H1 (cell line): ENCODE measurements at regions not wholly inside any gene's neighbourhood (a gene's known extent, or its start where the extent isn't known, plus 50 kb on each side); places are given as distances from the start of the nearest gene placed in this dataset.
A peak's percentile ranks its signal among the peaks of the same experiment; 100 is the strongest.

ENCODE experiments used
- CTCF ChIA-PET: fragments of 300-600 bp; sonication (Branson Sonifier 250); formaldehyde crosslinking; loops from one replicate; lab custom pipeline; 2021; ENCODE audit not compliant: partially characterized antibody; lab: Charles Lee
- POLR2A ChIA-PET: fragments of 300-600 bp; sonication (Branson Sonifier 250); formaldehyde crosslinking; loops from one replicate; lab custom pipeline; 2021; ENCODE audit warnings: inconsistent platforms; ENCODE audit not compliant: partially characterized antibody; lab: Charles Lee
- DNase-seq, 2 experiments: peaks; one replicate each; pipeline versions ENCODE4 v3.0.0 to v3.0.0-alpha.2; 2010 to 2022; ENCODE audit warnings: low spot score in 2 of 2, low read depth in 1 of 2, mixed read lengths in 1 of 2
- FAIRE-seq: peaks from 2 replicates; lab custom pipeline; 2011; peaks lifted over from hg19 to GRCh38; lab: Jason Lieb, UNC
- H2AFZ ChIP-seq: 2 replicates; pipeline ENCODE4 v1.8.1; 2012; ENCODE audit warnings: low read length, inconsistent platforms
- H2AK5ac ChIP-seq: 2 replicates; pipeline ENCODE4 v1.6.1; 2013; ENCODE audit warnings: low read depth, low read length
- H2BK120ac ChIP-seq: replicated peaks from 2 replicates; pipeline ENCODE3; 2013; ENCODE audit warnings: low read depth, low read length, inconsistent platforms
- H2BK12ac ChIP-seq: 2 replicates; pipeline ENCODE4 v1.6.1; 2013; ENCODE audit warnings: low read depth, low read length
- H2BK15ac ChIP-seq: 2 replicates; pipeline ENCODE4 v1.6.1; 2013; ENCODE audit warnings: low read length
- H2BK20ac ChIP-seq: 2 replicates; pipeline ENCODE4 v1.6.1; 2013; ENCODE audit warnings: low read length
- H2BK5ac ChIP-seq: 2 replicates; pipeline ENCODE4 v1.6.1; 2013; ENCODE audit warnings: low read depth, low read length
- H3K14ac ChIP-seq: 2 replicates; pipeline ENCODE4 v1.6.1; 2013; ENCODE audit warnings: inconsistent platforms; ENCODE audit not compliant: insufficient read length
- H3K18ac ChIP-seq: 2 replicates; pipeline ENCODE4 v1.6.1; 2013; ENCODE audit warnings: low read length; ENCODE audit errors: extremely low read depth
- H3K23ac ChIP-seq: 2 replicates; pipeline ENCODE4 v1.6.1; 2013; ENCODE audit warnings: inconsistent platforms; ENCODE audit not compliant: insufficient read length
- H3K23me2 ChIP-seq: 2 replicates; pipeline ENCODE4 v1.6.1; 2013; ENCODE audit warnings: low read depth, low read length
- H3K27ac ChIP-seq: 2 replicates; pipeline ENCODE4 v1.6.1; 2011; ENCODE audit warnings: low read depth, low read length, inconsistent platforms
- H3K27me3 ChIP-seq, 4 experiments: replicated peaks in 1 of 4; 1 replicate in 1 of 4; 2 replicates in 3 of 4; pipeline versions ENCODE4 v1.6.1 to v1.8.1; 2011 to 2013; ENCODE audit warnings: low read length in 3 of 4, mild to moderate bottlenecking in 3 of 4, inconsistent platforms in 2 of 4, mixed read lengths in 2 of 4, moderate library complexity in 1 of 4; ENCODE audit not compliant: control insufficient read depth in 3 of 4, insufficient read depth in 3 of 4; ENCODE audit errors: extremely low read depth in 1 of 4
- H3K36me3 ChIP-seq, 4 experiments: 2 replicates each; pipeline versions ENCODE4 v1.6.1 to v1.8.1; 2011 to 2013; ENCODE audit warnings: mild to moderate bottlenecking in 4 of 4, low read length in 3 of 4, moderate library complexity in 2 of 4, control low read depth in 1 of 4, inconsistent platforms in 1 of 4; ENCODE audit not compliant: insufficient read depth in 4 of 4, control insufficient read depth in 2 of 4
- H3K4ac ChIP-seq: replicated peaks from 2 replicates; pipeline ENCODE3; 2013; ENCODE audit warnings: low read length, low read depth, mixed read lengths, inconsistent platforms; ENCODE audit not compliant: insufficient read length
- H3K4me1 ChIP-seq, 4 experiments: replicated peaks in 1 of 4; 1 replicate in 1 of 4; 2 replicates in 3 of 4; pipeline versions ENCODE4 v1.6.1 to v1.8.1; 2011 to 2013; ENCODE audit warnings: low read length in 3 of 4, inconsistent platforms in 2 of 4, mixed read lengths in 1 of 4; ENCODE audit not compliant: insufficient read depth in 4 of 4, control insufficient read depth in 3 of 4
- H3K4me2 ChIP-seq, 2 experiments: 2 replicates each; pipeline versions ENCODE4 v1.6.1 to v1.8.1; 2011 to 2013; ENCODE audit warnings: low read depth in 2 of 2, low read length in 2 of 2, control low read depth in 1 of 2, inconsistent platforms in 1 of 2, mild to moderate bottlenecking in 1 of 2; ENCODE audit not compliant: insufficient read depth in 1 of 2
- H3K4me3 ChIP-seq, 4 experiments: fragments of 200-600, 300-600 bp in 1 of 4; sonication (generic), shearing (Covaris generic), sonication (Bioruptor Twin) in 1 of 4; 2 replicates each; pipeline versions ENCODE4 v1.5.1 to v1.8.1; 2011 to 2016; ENCODE audit warnings: low read length in 4 of 4, low read depth in 3 of 4, control low read depth in 2 of 4, inconsistent platforms in 2 of 4, mild to moderate bottlenecking in 2 of 4, mixed read lengths in 1 of 4, moderate library complexity in 1 of 4; ENCODE audit not compliant: insufficient read depth in 2 of 4; ENCODE audit errors: extremely low read depth in 1 of 4
- H3K56ac ChIP-seq: replicated peaks from 2 replicates; pipeline ENCODE3; 2013; ENCODE audit warnings: low read depth, mild to moderate bottlenecking, mixed read lengths, low read length, inconsistent platforms; ENCODE audit not compliant: insufficient read length
- H3K79me1 ChIP-seq: 2 replicates; pipeline ENCODE4 v1.6.1; 2013; ENCODE audit warnings: low read depth, low read length, control low read depth
- H3K79me2 ChIP-seq, 2 experiments: 2 replicates each; pipeline versions ENCODE4 v1.6.1 to v1.8.1; 2012 to 2013; ENCODE audit warnings: low read length in 2 of 2, mild to moderate bottlenecking in 2 of 2, inconsistent platforms in 1 of 2; ENCODE audit not compliant: insufficient read depth in 2 of 2, control insufficient read depth in 1 of 2
- H3K9ac ChIP-seq, 4 experiments: replicated peaks in 1 of 4; 1 replicate in 1 of 4; 2 replicates in 3 of 4; pipeline versions ENCODE4 v1.6.1 to v1.8.1; 2011 to 2013; ENCODE audit warnings: low read depth in 3 of 4, low read length in 3 of 4, control low read depth in 2 of 4, mild to moderate bottlenecking in 2 of 4, moderate library complexity in 2 of 4, inconsistent platforms in 1 of 4; ENCODE audit errors: extremely low read depth in 1 of 4
- H3K9me3 ChIP-seq, 2 experiments: 2 replicates each; pipeline versions ENCODE4 v1.6.1 to v1.8.1; 2012 to 2013; ENCODE audit warnings: mild to moderate bottlenecking in 2 of 2, moderate library complexity in 2 of 2, control low read depth in 1 of 2, inconsistent platforms in 1 of 2, low read depth in 1 of 2, low read length in 1 of 2, mixed read lengths in 1 of 2; ENCODE audit not compliant: insufficient read depth in 2 of 2
- H4K20me1 ChIP-seq, 2 experiments: replicated peaks in 1 of 2; 2 replicates each; pipeline versions ENCODE3 to v1.8.1; 2011 to 2013; ENCODE audit warnings: inconsistent platforms in 2 of 2, low read length in 2 of 2, mild to moderate bottlenecking in 1 of 2; ENCODE audit not compliant: insufficient read depth in 2 of 2, control insufficient read depth in 1 of 2
- H4K5ac ChIP-seq: 2 replicates; pipeline ENCODE4 v1.6.1; 2013; ENCODE audit warnings: low read length, low read depth, mixed read lengths, inconsistent platforms; ENCODE audit not compliant: insufficient read length
- H4K8ac ChIP-seq: 2 replicates; pipeline ENCODE4 v1.8.0; 2013; ENCODE audit warnings: mild to moderate bottlenecking, moderate library complexity, low read length, inconsistent platforms; ENCODE audit not compliant: insufficient read depth; ENCODE audit errors: extremely low read depth
- H4K91ac ChIP-seq: replicated peaks from 2 replicates; pipeline ENCODE3; 2013; ENCODE audit warnings: low read length, mixed read lengths, inconsistent platforms; ENCODE audit not compliant: insufficient read length
- GABPA ChIP-seq: IDR thresholded peaks from 2 replicates; pipeline ENCODE4 v1.6.1; 2011; ENCODE audit warnings: mild to moderate bottlenecking, low read length, moderate library complexity, borderline replicate concordance; ENCODE audit not compliant: insufficient read depth
- WGBS, 2 experiments: shearing (Covaris generic) in 1 of 2; methylation state at CpG; one replicate each; pipeline versions ENCODE4 v1.1.6 to v1.1.7; 2013 to 2015; ENCODE audit warnings: low lambda C conversion rate in 2 of 2, mixed read lengths in 2 of 2, inconsistent platforms in 1 of 2, low coverage in 1 of 2, missing lambda C conversion rate in 1 of 2; ENCODE audit not compliant: insufficient replicate concordance in 2 of 2, insufficient coverage in 1 of 2, insufficient read length in 1 of 2; ENCODE audit errors: extremely low coverage in 1 of 2, missing lambda C conversion rate in 1 of 2; 5-methylcytosine and 5-hydroxymethylcytosine counted together
- TF ChIP-seq, protein P1 (sequence below), 3 experiments: IDR thresholded peaks; 1 replicate in 2 of 3; 2 replicates in 1 of 3; pipeline versions ENCODE4 v1.5.1 to v1.6.1; 2011; ENCODE audit warnings: low read length in 3 of 3, mild to moderate bottlenecking in 3 of 3, inconsistent platforms in 2 of 3, low read depth in 1 of 3, moderate library complexity in 1 of 3; ENCODE audit not compliant: insufficient read depth in 1 of 3; ENCODE audit errors: control extremely low read depth in 1 of 3
- TF ChIP-seq, protein P2 (sequence below): IDR thresholded peaks from 2 replicates; pipeline ENCODE4 v1.6.1; 2011; ENCODE audit warnings: low read depth, mild to moderate bottlenecking, low read length; ENCODE audit not compliant: insufficient read depth

DNA sequence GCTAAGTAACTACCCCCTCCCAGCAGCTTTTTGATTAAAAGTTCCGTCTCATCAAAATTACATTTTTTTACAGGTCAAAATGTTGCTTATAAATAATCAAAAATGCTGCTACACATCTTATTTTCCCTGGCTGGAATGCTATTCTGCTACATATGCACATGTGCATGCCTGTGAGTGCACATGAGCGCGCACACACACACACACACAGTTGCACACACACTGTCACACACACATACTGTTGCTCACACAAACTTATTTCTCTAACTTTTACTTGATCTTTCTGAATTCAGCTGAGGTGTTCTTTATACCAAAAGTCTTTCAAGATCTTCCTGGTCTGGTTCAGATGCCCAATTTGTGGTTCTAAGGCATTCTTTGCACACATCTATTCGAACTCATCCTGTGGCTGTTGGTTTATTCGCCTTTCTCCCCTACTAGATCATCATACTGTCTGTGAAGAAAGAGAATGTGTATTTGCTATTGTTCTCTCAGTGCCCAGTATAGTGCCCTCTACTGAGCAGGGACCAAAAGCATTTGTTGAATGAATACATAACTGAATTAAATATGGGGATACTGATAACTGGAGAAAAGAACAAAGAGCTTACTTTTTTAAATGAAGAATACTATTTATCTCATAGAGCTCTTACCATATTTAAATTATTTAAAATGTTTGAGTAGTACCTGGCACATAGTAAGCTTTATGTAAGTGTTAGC is 68.1 kb upstream of the CCDC179 start:
- Histone ChIP-seq H3K14ac (no peak overlapping the region), H3K4me1 (no peaks in the 10 kb centered on the region), H2BK20ac (no peak overlapping the region), H3K18ac (no peak overlapping the region), H4K20me1 (no peaks in the 10 kb centered on the region), H3K27me3 (no peaks in the 10 kb centered on the region), H3K27ac (no peak overlapping the region), H4K8ac (no peak overlapping the region), H3K4me3 (no peak overlapping the region), H4K91ac (no peak overlapping the region), H2BK12ac (no peak overlapping the region), H3K79me1 (no peaks in the 10 kb centered on the region), H2AK5ac (no peak overlapping the region), H4K5ac (no peak overlapping the region), H3K56ac (no peak overlapping the region), H3K79me2 (no peaks in the 10 kb centered on the region), H3K23me2 (no peaks in the 10 kb centered on the region), H3K9me3 (no peaks in the 10 kb centered on the region), H3K23ac (no peak overlapping the region), H2AFZ (no peak overlapping the region), H3K4ac (no peak overlapping the region), H3K4me2 (no peak overlapping the region), H2BK120ac (no peak overlapping the region), H2BK15ac (no peak overlapping the region), H2BK5ac (no peak overlapping the region), H3K9ac (no peak overlapping the region), H3K36me3 (no peaks in the 10 kb centered on the region)
- DNase-seq (no peak), FAIRE-seq (no peak)
- 77% methylated on average over 5 of the region's 5 CpGs; no CpG with 5 or more reads in 1 of the 2 experiments for WGBS, 2 experiments
- ChIA-PET CTCF (interaction anchor here (0.6 to 2.1 kb wide), 6 partner anchors 9 to 235 kb away, joined by 3 to 7 read pairs (median 5); no protein-coding TSS in a partner anchor), POLR2A (no interaction called here)
- TF ChIP-seq, protein P1, sequence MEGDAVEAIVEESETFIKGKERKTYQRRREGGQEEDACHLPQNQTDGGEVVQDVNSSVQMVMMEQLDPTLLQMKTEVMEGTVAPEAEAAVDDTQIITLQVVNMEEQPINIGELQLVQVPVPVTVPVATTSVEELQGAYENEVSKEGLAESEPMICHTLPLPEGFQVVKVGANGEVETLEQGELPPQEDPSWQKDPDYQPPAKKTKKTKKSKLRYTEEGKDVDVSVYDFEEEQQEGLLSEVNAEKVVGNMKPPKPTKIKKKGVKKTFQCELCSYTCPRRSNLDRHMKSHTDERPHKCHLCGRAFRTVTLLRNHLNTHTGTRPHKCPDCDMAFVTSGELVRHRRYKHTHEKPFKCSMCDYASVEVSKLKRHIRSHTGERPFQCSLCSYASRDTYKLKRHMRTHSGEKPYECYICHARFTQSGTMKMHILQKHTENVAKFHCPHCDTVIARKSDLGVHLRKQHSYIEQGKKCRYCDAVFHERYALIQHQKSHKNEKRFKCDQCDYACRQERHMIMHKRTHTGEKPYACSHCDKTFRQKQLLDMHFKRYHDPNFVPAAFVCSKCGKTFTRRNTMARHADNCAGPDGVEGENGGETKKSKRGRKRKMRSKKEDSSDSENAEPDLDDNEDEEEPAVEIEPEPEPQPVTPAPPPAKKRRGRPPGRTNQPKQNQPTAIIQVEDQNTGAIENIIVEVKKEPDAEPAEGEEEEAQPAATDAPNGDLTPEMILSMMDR (IDR thresholded peaks at IDR 0.05; ENCODE audit: control extremely low read depth in 1 of 3, insufficient read depth in 1 of 3, low read depth in 1 of 3, low read length in 3 of 3) = peak in 1 of 3 experiments; percentile 22; a peak in 1 of 4 replicates
- TF ChIP-seq GABPA = no peak
- TF ChIP-seq, protein P2, sequence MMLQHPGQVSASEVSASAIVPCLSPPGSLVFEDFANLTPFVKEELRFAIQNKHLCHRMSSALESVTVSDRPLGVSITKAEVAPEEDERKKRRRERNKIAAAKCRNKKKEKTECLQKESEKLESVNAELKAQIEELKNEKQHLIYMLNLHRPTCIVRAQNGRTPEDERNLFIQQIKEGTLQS = no peak
